ENCODE measurements at regions not wholly inside any gene's neighbourhood (a gene's known extent, or its start where the extent isn't known, plus 50 kb on each side); places are given as distances from the start of the nearest gene placed in this dataset.
"Not testable (repeated sequence)": the region's sequence is repeated elsewhere in the genome, so short reads cannot be mapped to it uniquely, and the experiment has no call there.

- H3K36me3 ChIP-seq (ENCODE audit: low read depth, low read length); H3K4me2 ChIP-seq (ENCODE audit: low read length); H3K27ac ChIP-seq (ENCODE audit: low read length); H3K9ac ChIP-seq (ENCODE audit: low read length); H4K20me1 ChIP-seq (ENCODE audit: low read length); H3K9me2 ChIP-seq (replicated peaks; ENCODE audit: low read length); H3K79me2 ChIP-seq (ENCODE audit: low read length); H3F3A ChIP-seq (ENCODE audit: low read length, unreplicated experiment); BruUV-seq (replicated peaks); intact Hi-C loops (cut with micrococcal nuclease); CTCF ChIA-PET; H3K9me3 ChIP-seq (ENCODE audit: low read length); DNase-seq; POLR2A ChIA-PET (ENCODE audit: unreplicated experiment); H3K27me3 ChIP-seq (ENCODE audit: low read length); H3K4me3 ChIP-seq (ENCODE audit: low read length); H2AFZ ChIP-seq (ENCODE audit: low read length); H3K4me1 ChIP-seq (ENCODE audit: insufficient read depth, low read length); ATAC-seq: not testable (repeated sequence)
These were observed 54.0 kb downstream of the ZCCHC13 start for GRCh38 chrX:74358013-74358412.

GRCh38 chrX:74363914-74364313 is 57.4 kb upstream of the SLC16A2 start:
- CTCF ChIA-PET = no interaction called here
- intact Hi-C loops (cut with micrococcal nuclease) = no loop called here
- no peak overlapping the region for H3K27ac ChIP-seq (ENCODE audit: low read length)
- H3K36me3 ChIP-seq (ENCODE audit: low read depth, low read length) = no peaks in the 10 kb centered on the region
- no peak overlapping the region for H3K4me3 ChIP-seq (ENCODE audit: low read length)
- no peak overlapping the region for H3K4me2 ChIP-seq (ENCODE audit: low read length)
- TF ChIP-seq EZH2phosphoT487 (IDR thresholded peaks at IDR 0.05; ENCODE audit: borderline replicate concordance, low read length) (no peak), EZH2 (IDR thresholded peaks at IDR 0.05; ENCODE audit: low read length, unreplicated experiment) (no peak), CTCF (conservative IDR thresholded peaks at IDR 0.05; ENCODE audit: low read depth, low read length) (no peak)
- no peak for ATAC-seq
- H3K9me3 ChIP-seq (ENCODE audit: low read length) = no peaks in the 10 kb centered on the region
- DNase-seq = no peak
- H4K20me1 ChIP-seq (ENCODE audit: low read length) = no peaks in the 10 kb centered on the region
- no peaks in the 10 kb centered on the region for H3K27me3 ChIP-seq (ENCODE audit: low read length)
- no peaks in the 10 kb centered on the region for H3K4me1 ChIP-seq (ENCODE audit: insufficient read depth, low read length)
- H3K79me2 ChIP-seq (ENCODE audit: low read length) = no peaks in the 10 kb centered on the region
- no peaks in the 10 kb centered on the region for H3K9me2 ChIP-seq (replicated peaks; ENCODE audit: low read length)
- POLR2A ChIA-PET (ENCODE audit: unreplicated experiment) = no interaction called here
- H3F3A ChIP-seq (ENCODE audit: low read length, unreplicated experiment) = no peaks in the 10 kb centered on the region
- H3K9ac ChIP-seq (ENCODE audit: low read length) = no peak overlapping the region
- no peak overlapping the region for H2AFZ ChIP-seq (ENCODE audit: low read length)
- no TSS peak for BruUV-seq (replicated peaks)

- no peaks in the 10 kb centered on the region for H3K9me3 ChIP-seq (ENCODE audit: low read length)
- TF ChIP-seq EZH2phosphoT487 (IDR thresholded peaks at IDR 0.05; ENCODE audit: borderline replicate concordance, low read length) (no peak), CTCF (conservative IDR thresholded peaks at IDR 0.05; ENCODE audit: low read depth, low read length) (no peak), EZH2 (IDR thresholded peaks at IDR 0.05; ENCODE audit: low read length, unreplicated experiment) (no peak)
- ChIA-PET CTCF (no interaction called here), POLR2A (ENCODE audit: unreplicated experiment) (no interaction called here)
- intact Hi-C loops (cut with micrococcal nuclease) = no loop called here
- no peak overlapping the region for H3K9ac ChIP-seq (ENCODE audit: low read length)
- no peaks in the 10 kb centered on the region for H3K9me2 ChIP-seq (replicated peaks; ENCODE audit: low read length)
- no TSS peak for BruUV-seq (replicated peaks)
- no peaks in the 10 kb centered on the region for H3K4me1 ChIP-seq (ENCODE audit: insufficient read depth, low read length)
- H3K79me2 ChIP-seq (ENCODE audit: low read length) = no peaks in the 10 kb centered on the region
- H4K20me1 ChIP-seq (ENCODE audit: low read length) = no peaks in the 10 kb centered on the region
- H3K27me3 ChIP-seq (ENCODE audit: low read length) = no peaks in the 10 kb centered on the region
- no peak overlapping the region for H3K4me2 ChIP-seq (ENCODE audit: low read length)
- no peak overlapping the region for H2AFZ ChIP-seq (ENCODE audit: low read length)
- no peak overlapping the region for H3K4me3 ChIP-seq (ENCODE audit: low read length)
- ATAC-seq (no peak), DNase-seq (no peak)
- no peaks in the 10 kb centered on the region for H3F3A ChIP-seq (ENCODE audit: low read length, unreplicated experiment)
- H3K36me3 ChIP-seq (ENCODE audit: low read depth, low read length) = no peaks in the 10 kb centered on the region
- no peak overlapping the region for H3K27ac ChIP-seq (ENCODE audit: low read length)
These were observed 51.6 kb upstream of the SLC16A2 start for GRCh38 chrX:74369666-74370065.
